GM19324 (cell line): ENCODE measurements at regions not wholly inside any gene's neighbourhood (a gene's known extent, or its start where the extent isn't known, plus 50 kb on each side); places are given as distances from the start of the nearest gene placed in this dataset.
"Not testable (repeated sequence)": the region's sequence is repeated elsewhere in the genome, so short reads cannot be mapped to it uniquely, and the experiment has no call there.

Experiments
- ATAC-seq: cut with Tn5 transposase; IDR thresholded peaks from one replicate; pipeline ENCODE4 v1.9.1; 2021; ENCODE audit warnings: mild to moderate bottlenecking, moderate library complexity; ENCODE audit not compliant: unreplicated experiment, low FRiP score

DNA sequence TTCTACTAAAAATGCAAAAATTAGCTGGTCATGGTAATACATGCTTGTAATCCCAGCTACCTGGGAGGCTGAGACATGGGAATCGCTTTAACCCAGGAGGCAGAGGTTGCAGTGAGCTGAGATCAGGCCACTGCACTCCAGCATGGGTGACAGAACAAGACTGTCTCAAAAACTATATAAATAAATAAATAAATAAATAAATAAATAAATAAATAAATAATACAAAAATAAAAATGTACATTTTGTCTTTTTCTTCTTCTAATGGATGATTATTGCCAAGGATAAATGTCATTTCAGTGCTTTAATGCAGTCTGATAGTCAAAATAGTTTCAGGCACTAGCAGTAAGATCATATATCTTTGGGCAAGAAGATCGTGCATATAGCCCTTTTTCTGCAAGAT, 727.6 kb upstream of the SEMA3D start:
- ATAC-seq, result no peak

DNA sequence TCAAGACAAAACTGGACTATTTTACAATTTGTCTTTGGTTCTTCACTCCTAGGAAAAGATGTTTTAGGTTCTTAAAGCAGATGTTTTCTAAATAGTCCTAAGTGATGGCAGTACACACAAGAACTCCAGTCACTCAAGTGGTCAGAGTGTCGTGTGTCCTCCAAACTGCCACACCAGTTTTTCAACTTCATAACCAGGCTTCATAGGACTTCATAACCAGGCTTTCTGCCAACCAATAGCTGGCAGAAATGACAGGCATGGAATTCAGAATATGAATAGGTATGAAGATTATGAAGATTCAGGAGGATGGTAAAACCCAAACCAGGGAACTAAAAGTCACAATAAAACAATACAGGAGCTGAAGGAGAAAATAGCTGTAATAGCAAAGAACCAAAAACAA, 721.2 kb upstream of the SEMA3D start:
- ATAC-seq, result no peak

DNA sequence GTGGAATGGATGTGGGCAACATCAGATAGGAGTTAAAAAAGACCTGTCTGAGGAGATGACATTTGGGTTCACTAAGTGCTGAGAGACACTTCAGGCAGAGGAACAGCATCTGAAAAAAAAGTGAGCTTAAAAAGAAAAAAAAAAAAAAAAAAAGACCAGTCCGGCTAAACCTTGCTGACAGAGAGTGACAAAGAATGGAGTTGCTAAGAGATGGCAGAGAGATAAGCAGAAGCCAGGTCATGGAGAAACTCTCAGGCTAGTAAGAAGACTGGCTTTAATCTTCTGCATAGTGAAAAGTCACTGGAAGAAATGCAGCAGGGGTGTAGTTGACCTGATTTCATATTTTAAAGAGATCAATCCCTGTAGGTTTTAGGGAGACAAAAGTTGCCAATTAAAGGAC, 711.1 kb upstream of the SEMA3D start:
- no peak for ATAC-seq

DNA sequence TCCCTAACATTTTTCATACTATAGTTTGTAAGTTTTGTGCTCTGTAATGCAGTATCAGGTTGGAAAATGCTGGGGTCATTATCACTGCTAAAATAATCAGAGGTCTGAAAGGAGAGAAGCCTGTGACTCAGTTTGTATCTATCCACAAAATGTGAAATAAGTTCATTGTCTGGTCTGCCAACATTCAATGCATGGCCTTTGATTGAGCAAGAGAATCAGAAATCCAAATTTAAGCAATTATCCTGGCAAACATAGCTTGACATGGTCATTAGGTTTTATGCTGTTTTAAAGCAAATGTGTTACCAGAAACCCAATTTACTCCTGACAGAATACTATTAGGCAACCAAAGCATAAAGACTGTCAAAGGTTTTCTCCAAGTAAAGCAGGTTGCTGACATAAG, 709.7 kb upstream of the SEMA3D start:
- no peak for ATAC-seq

DNA sequence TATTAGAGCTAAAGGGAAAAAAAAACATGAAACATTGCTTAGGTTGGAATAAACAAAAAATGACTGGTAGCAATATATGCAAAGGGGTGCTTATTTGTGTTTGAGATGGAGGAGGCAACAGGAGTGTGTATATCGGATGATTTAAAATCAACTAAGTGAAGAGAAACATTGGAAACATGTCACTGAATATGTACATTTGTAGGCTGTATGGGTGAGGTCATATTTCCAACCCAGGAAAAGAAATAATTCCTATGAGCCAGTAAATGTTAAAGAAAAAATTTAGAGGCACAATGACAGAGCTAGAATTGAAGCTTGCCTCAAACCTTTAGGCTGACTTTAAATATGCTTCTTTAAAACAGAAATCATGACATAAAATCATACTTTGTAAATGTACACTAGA, 709.0 kb upstream of the SEMA3D start:
- ATAC-seq, result no peak

DNA sequence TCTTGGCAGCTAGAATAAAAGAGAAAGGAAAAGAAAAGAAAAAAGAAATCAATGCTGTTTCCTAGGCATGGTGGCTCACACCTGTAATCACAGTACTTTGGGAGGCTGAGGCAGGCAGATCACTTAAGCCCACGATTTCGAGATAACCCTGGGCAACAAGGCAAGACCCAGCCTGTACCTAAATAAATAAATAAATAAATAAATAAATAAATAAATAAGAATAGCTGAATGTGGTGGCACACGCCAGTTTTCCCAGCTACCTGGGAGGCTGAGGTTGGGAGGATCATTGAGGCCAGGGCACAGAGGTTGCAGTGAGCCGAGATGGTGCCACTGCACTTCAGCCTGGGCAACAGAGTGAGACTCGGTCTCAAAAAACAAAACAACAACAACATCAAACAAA, 705.0 kb upstream of the SEMA3D start:
- not testable (repeated sequence) for ATAC-seq

DNA sequence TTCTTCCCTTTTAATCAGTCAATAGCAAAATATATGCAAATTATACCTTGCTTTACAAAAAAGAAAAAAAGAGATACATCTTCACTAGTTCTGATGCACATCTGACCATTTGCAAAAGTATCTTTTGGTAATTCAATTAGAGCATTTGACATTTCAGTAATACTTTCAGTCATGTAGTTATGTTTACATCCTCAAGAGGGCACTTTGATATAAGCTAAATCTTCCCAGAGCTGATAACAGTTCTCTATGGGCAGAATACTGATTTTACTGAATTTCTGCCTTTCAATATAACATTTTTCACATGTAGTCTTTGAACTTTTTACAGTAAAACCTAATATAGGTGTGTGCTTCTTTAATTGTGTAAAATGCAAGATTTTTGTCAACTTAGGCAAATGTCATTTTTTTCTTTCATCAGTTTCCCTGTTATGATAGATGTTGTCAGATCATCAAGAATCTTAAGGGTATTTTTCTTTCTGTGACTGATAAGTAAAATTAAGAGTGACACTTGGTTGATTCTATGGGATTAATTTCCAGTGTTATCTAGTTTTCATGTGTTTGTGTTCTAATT, 703.5 kb upstream of the SEMA3D start:
- no peak for ATAC-seq

DNA sequence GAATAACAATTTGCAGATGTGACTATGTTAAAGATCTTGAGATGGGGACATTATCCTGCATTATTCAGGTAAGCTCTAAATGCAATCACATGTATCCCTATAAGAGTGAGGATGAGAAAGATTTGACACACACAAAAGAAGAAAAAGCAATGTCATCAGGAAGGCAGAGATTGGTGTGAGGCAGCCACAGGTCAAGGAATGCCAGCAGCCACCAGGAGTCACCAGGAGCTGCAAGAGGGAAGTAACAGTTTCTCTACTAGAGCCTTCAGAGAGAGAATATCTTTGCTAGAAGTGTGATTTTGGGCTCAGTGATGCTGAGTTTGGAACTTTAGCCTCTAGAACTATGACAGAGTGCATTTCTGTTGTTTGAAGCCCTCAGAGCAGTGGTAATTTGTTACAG, 700.3 kb upstream of the SEMA3D start:
- ATAC-seq, result no peak

DNA sequence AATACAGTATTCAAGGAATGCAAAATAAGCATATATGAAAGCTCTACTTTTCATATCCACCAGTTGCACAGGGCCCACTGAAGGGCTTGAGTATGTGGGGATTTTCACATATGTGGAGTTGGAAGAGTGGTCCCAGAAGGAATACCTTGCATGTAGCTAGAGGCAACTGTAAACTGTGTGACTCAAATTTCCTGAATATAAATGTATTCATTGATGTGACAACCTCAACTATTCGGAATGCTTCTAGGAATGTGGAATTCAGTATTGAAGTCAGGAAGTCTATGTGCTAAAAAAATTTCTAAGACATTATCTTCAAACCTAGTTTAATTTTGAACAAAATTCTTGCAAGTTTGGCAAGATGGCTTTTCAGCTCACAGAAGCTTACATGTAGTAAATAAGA, 695.5 kb upstream of the SEMA3D start:
- ATAC-seq, result no peak

DNA sequence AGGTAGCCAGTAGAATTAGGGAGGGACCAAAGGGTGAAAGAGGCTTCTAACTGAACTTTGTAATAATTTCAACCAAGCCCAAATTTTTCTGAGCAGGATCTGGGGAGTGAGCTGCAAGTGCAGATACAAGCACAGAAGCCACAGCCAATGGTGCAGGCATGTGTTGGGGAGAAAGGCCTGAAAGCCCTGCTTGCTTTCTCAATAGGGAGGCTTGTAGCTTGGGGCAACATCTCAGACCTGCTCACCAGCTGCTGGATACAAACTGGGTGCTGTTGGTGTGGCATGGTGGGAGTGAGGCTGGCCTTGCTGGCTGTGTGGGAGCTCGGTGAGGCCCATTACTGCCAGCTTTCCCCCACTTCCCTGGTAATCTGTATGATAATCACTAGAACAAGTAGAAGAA, 688.5 kb upstream of the SEMA3D start:
- ATAC-seq, result no peak

DNA sequence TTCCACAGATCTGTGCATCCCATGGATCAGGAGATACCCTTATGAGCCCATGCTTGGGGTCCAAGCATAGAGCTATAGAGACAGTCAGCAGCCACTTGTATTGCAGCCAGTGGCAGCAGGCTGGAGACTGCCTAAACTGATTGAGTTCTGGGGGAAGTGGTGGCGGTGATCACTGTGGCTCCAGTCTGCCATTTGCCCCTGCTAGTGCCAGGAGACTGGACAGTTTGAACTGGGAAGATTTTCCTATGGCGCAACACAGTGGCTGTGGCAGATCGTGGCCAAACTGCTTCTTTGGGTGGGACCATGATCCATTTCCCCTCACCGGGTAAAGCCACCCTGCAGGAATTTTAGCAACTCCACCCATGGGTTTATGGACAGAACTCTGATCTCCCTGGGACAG, 679.7 kb upstream of the SEMA3D start:
- no peak for ATAC-seq

DNA sequence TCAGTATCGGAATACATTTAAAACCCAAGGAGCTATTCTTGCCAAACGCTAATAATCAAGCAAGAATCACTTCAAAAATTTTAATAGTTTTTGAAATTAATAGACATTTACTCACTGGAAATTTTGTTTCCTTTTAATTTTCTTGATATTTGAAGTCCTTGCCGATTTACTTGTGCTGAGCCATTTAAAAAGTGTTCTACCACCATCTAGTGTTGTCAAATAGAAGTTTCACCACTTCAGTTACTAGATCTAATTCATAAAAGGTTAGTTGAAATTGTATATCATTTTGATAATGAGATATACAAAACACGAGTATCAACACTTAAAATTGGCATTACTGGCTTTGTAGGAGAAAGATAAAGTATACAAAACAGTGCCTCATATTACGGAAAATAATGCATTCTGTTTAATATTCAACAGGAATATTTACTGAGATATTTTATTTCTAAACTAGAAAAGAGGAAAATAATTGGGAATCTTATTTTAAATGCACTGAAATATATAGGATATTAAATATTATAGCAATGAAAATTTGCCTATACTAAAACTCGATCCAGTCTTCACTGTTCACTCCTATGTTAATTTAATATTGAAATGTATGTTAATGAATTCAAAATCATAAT, 664.8 kb upstream of the SEMA3D start:
- no peak for ATAC-seq

DNA sequence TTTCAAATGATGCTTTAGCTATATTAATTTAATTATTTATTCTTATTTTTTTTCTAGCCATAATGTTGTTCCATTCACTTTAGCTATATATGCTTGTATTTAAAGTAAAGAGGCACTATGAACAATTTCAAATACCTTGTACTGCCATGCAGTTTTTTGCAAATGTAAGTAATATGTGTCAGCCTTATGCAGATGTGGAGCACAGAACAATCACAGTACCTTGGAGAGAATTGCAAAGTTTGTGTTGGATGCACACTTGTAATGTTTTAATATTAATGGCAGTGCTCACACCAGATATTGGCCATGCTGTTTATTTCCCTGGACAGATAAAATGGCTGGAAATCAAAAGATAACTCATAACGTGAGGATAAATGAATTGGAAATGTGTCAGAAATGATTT, 663.5 kb upstream of the SEMA3D start:
- ATAC-seq, result no peak

DNA sequence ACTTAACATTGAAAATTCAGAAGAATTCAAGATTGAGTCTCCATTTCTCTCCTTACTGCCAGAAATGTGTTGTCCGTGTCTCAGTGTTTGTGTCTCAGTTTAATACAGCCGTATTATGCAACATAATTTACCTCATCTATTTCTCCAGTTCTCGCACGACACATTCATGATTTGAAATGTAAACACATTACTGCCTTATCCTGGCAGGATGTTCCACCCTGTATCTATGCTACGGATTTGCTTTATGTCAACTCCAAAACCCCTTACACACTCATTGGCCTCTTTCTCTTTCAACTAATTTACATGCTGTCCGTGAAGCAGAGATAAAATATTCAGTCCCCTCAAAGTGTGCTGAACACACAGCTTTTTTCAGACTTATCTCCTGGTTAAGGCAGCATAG, 653.7 kb upstream of the SEMA3D start:
- ATAC-seq, result no peak

DNA sequence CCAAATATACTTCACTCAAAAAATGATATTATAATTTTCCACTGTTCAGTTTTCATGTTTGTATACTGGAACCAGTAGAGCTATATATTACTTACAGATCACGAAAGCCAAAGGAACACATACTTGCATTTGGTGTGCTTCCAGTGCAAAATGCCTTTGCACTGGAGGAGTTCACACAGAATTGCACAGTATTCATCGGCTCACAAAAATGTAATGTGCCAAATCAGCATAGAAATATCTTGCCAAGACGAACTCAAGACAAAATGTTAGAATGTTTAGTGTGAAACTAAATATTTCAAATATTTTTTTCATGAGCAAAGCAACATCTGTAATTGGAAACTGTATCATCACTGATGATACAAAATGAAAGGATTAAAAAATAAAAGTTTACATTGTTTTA, 646.2 kb upstream of the SEMA3D start:
- ATAC-seq, result no peak

DNA sequence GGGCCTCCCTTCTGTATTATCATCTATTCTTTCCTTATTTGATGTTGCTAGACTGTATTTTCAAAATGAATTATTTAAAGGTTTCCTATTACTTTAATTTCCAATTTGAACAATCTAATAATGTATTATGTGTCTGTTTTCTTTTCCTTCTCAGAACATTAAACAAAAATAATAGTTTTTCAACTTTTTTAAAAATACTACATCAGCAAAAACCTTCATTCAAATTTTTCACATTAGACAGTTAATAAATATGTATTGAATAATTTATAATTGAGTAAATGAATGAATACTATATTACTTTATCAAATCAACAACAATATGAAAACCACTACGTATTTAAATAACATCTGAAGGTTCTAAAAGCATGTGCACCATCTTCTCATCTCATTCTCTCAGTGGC, 644.1 kb upstream of the SEMA3D start:
- no peak for ATAC-seq

DNA sequence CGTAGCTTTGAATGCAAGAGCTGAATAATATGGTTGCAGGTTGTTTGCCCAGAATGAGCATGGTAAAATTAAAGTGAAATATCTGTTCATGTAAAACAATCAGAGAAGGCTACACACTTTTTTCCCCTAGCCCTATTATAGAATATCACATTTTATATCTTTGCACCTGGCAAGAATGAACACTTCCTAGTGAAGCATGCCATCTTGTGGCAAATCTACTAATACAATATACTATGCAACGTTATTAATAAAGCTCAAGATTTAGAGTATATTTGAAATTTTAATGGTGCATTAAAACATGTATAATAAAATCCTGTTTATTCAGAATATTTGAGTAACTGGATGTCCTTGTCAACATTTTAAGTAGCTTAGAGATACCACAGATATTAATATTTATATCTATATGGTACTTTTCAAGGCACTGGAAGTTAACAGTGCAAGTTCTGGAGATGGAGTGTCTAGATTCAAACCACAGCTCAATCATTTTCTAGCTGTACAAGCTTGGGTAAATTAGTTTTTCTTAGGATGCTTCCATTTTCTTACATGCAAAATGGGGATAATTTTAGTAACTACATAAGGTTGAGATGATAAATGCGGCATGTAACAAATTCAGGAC, 643.1 kb upstream of the SEMA3D start:
- ATAC-seq, result no peak

DNA sequence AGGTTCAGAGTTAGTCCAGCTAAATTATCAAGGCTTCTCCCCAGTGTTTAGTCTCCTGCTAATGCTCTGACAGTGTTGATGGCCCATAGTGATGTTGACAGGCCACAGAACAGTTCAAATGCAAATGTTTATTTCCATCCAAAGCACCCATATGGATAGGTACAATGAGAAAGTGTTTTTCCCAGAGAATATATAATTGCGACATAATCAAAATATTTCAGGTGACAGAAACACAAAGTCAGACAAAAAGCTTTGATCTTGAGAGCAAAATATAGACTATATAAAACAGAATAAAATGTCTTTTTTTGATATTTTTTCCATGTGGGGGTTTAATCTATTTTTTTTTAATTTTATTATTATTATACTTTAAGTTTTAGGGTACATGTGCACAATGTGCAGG, 642.3 kb upstream of the SEMA3D start:
- no peak for ATAC-seq

DNA sequence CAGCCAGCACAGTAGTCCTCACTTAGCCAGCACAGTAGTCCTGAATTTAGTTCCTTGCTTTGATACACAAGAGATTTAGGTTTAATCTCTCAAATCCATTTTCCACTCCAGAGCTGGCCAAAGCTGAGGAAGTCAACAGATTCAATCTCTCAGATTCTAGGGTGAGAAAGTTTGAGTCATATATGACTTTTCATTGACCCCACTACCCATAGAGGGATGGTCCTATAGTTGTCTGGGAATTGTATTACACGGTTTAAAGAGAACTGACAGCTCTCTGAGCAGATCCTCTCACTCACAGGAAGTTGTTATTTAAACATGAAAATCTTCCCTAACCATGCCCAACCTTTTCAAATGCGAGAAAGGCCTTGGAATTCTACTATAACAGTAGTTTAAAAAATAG, 641.8 kb upstream of the SEMA3D start:
- no peak for ATAC-seq

DNA sequence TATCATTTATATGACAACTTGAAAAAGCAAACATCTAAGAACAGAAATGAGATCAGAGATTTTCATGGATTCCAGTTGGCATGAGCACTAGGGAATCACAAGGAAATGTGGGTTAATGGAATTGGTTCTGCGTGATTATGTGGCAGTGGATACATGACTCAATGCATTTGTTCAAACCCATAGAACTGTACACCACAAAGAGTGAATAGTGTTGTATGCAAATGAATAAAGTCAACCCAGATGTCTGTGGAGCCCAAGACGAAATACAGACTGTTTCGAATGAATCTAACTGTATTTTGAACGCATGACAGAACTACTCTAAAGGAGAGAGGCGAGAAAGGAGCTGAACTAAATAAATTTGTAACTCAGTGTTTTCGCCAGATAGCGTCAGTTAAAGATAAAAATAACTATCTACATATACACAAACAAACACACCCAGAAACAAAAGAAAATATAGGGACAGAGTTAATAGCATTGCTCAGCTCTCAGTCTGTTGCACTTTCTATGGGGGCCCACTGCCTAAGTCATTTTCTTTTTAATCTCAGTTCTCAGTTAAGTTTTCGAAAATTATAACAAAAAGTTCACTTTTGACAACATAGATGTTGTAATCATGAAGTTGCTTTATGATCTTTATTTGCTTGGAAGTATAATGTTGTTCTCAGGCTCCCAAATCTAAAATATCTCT, 636.7 kb upstream of the SEMA3D start:
- ATAC-seq, result no peak

DNA sequence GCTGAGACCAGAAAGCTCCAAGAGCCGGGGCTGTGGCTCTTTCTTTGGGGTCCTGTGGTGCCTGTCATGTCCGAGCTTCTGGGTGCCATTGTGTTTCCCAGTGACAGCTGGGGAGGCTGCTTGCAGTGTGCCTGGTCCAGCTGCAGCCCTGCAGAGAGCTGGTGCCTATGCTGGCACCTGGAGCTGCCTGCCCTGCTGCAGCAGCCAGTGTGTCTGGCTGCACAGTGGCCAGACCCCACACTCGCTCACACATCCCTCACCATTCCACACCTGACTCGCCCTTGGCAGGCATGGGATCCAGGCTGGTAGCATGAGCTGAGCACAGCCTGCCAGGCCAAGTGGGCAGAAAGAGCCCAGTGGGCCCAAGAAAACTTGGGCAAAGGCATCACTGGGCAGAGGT, 635.1 kb upstream of the SEMA3D start:
- ATAC-seq, result no peak
